Endodermal cell (in vitro differentiated cells): ENCODE measurements at regions not wholly inside any gene's neighbourhood (a gene's known extent, or its start where the extent isn't known, plus 50 kb on each side); places are given as distances from the start of the nearest gene placed in this dataset.

ENCODE experiments used
- DNase-seq: peaks from one replicate; pipeline ENCODE4 v3.0.0-alpha.2; 2017
- H3K27ac ChIP-seq: 2 replicates; pipeline ENCODE4 v1.5.1; 2013; ENCODE audit warnings: mild to moderate bottlenecking, low read depth, low read length, moderate library complexity
- H3K27me3 ChIP-seq: 2 replicates; pipeline ENCODE4 v1.6.1; 2013; ENCODE audit warnings: mild to moderate bottlenecking, low read length, moderate library complexity; ENCODE audit not compliant: insufficient read depth, control insufficient read depth, poor library complexity, severe bottlenecking
- H3K36me3 ChIP-seq: 2 replicates; pipeline ENCODE4 v1.7.0; 2013; ENCODE audit warnings: mild to moderate bottlenecking, low read length, moderate library complexity; ENCODE audit not compliant: control insufficient read depth, insufficient read depth
- H3K4me1 ChIP-seq: one replicate; pipeline ENCODE4 v1.7.0; 2013; ENCODE audit warnings: low read length; ENCODE audit not compliant: control insufficient read depth, insufficient read depth
- H3K4me3 ChIP-seq: 2 replicates; pipeline ENCODE4 v1.5.1; 2013; ENCODE audit warnings: mild to moderate bottlenecking, low read length, moderate library complexity
- H3K9ac ChIP-seq: 2 replicates; pipeline ENCODE4 v1.6.1; 2013; ENCODE audit warnings: mild to moderate bottlenecking, low read length, moderate library complexity; ENCODE audit not compliant: poor library complexity, severe bottlenecking; ENCODE audit errors: extremely low read depth
- H3K9me3 ChIP-seq: 2 replicates; pipeline ENCODE4 v1.6.1; 2013; ENCODE audit warnings: mild to moderate bottlenecking, low read length, moderate library complexity; ENCODE audit not compliant: control insufficient read depth
- H3K27ac Mint-ChIP-seq: 2 replicates; pipeline ENCODE4 v1.8.0; 2020; ENCODE audit warnings: mixed read lengths
- H3K27me3 Mint-ChIP-seq: 2 replicates; pipeline ENCODE4 v1.8.0; 2021; ENCODE audit warnings: mild to moderate bottlenecking, mixed read lengths; ENCODE audit not compliant: insufficient read depth
- H3K36me3 Mint-ChIP-seq: 2 replicates; pipeline ENCODE4 v1.8.0; 2020; ENCODE audit warnings: low read depth, mixed read lengths
- H3K4me1 Mint-ChIP-seq: 2 replicates; pipeline ENCODE4 v1.8.0; 2020; ENCODE audit warnings: mixed read lengths
- H3K4me3 Mint-ChIP-seq: 2 replicates; pipeline ENCODE4 v1.8.0; 2020; ENCODE audit warnings: mild to moderate bottlenecking, moderate library complexity, mixed read lengths
- H3K9me3 Mint-ChIP-seq: 2 replicates; pipeline ENCODE4 v1.8.0; 2020; ENCODE audit warnings: mild to moderate bottlenecking, mixed read lengths
- CTCF ChIP-seq: fragments of 200-600 bp; sonication (generic); conservative IDR thresholded peaks from 2 replicates; pipeline ENCODE4 v1.5.0; 2021; ENCODE audit warnings: antibody characterized with exemption, mild to moderate bottlenecking
- WGBS, 2 experiments: methylation state at CpG; one replicate each; pipeline versions ENCODE4 v1.1.5 to v1.1.7; 2013; ENCODE audit warnings: missing lambda C conversion rate in 2 of 2, mixed read lengths in 1 of 2; ENCODE audit not compliant: insufficient coverage in 1 of 2, insufficient read length in 1 of 2; 5-methylcytosine and 5-hydroxymethylcytosine counted together

- H3K27me3 ChIP-seq: no peaks in the 10 kb centered on the region
- Mint-ChIP-seq H3K27ac (no peak overlapping the region), H3K4me1 (peaks cover 7% of the 10 kb centered on the region), H3K9me3 (peaks cover 1% of the 10 kb centered on the region), H3K4me3 (no peak overlapping the region), H3K36me3 (no peaks in the 10 kb centered on the region), H3K27me3 (no peaks in the 10 kb centered on the region)
- 59 to 71% methylated on average over 3 to 4 of the region's 4 CpGs for WGBS, 2 experiments
- no peaks in the 10 kb centered on the region for H3K9me3 ChIP-seq
- no peak for TF ChIP-seq CTCF
- no peak for DNase-seq
- H3K27ac ChIP-seq: no peak overlapping the region
- no peaks in the 10 kb centered on the region for H3K4me1 ChIP-seq
- H3K36me3 ChIP-seq: no peaks in the 10 kb centered on the region
- H3K4me3 ChIP-seq: no peak overlapping the region
- no peak overlapping the region for H3K9ac ChIP-seq
Observed at GRCh38 chr5:143582176-143582575, 178.7 kb upstream of the NR3C1 start.

GRCh38 chr5:143581649-143582048, 178.2 kb upstream of the NR3C1 start:
- Mint-ChIP-seq H3K36me3 (no peaks in the 10 kb centered on the region), H3K4me3 (no peak overlapping the region), H3K4me1 (peaks cover 7% of the 10 kb centered on the region), H3K27me3 (no peaks in the 10 kb centered on the region), H3K27ac (no peak overlapping the region), H3K9me3 (peaks cover 1% of the 10 kb centered on the region)
- Histone ChIP-seq H3K4me3 (no peak overlapping the region), H3K36me3 (no peaks in the 10 kb centered on the region), H3K9ac (no peak overlapping the region), H3K27me3 (no peaks in the 10 kb centered on the region), H3K4me1 (no peaks in the 10 kb centered on the region), H3K9me3 (no peaks in the 10 kb centered on the region), H3K27ac (no peak overlapping the region)
- DNase-seq: no peak
- 97 to 100% methylated on average over 2 of the region's 2 CpGs for WGBS, 2 experiments
- no peak for TF ChIP-seq CTCF

DNA sequence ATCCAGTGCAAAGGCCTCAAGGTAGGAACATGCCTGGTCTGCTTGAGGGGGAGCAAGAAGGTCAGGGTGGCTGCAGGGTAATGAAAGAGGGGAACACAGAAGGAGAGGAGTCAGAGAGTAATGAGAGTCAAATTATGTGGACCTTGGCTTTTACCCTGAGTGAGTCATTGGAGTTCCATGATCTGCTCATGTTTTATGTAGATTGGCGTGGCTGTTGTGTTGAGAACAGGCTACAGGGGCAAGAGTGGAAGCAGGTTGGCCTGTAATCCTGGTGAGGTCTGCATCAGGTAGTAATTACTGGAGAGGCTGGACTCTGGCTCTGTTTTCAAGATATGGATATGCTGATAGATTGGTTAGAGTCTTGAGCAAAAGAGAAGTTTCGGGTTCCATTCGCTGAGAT, 177.7 kb upstream of the NR3C1 start:
- Histone ChIP-seq H3K9me3 (no peaks in the 10 kb centered on the region), H3K36me3 (no peaks in the 10 kb centered on the region), H3K27ac (no peak overlapping the region), H3K4me3 (no peak overlapping the region), H3K9ac (no peak overlapping the region), H3K4me1 (no peaks in the 10 kb centered on the region), H3K27me3 (no peaks in the 10 kb centered on the region)
- TF ChIP-seq CTCF: no peak
- Mint-ChIP-seq H3K4me3 (no peak overlapping the region), H3K27ac (no peak overlapping the region), H3K36me3 (no peaks in the 10 kb centered on the region), H3K9me3 (peaks cover 1% of the 10 kb centered on the region), H3K4me1 (peaks cover 7% of the 10 kb centered on the region), H3K27me3 (no peaks in the 10 kb centered on the region)
- DNase-seq: no peak
- WGBS, 2 experiments: 90 to 91% methylated on average over 3 of the region's 3 CpGs
